Breast epithelium (tissue), 3 donors: ENCODE measurements at regions not wholly inside any gene's neighbourhood (a gene's known extent, or its start where the extent isn't known, plus 50 kb on each side); places are given as distances from the start of the nearest gene placed in this dataset.

Experiments used
- CTCF ChIP-seq, 3 donors: fragments of 450-650 bp; IDR thresholded peaks; one replicate each; pipeline ENCODE4 v1.5.1; 2016 to 2017; ENCODE audit warnings: antibody characterized with exemption in 3 of 3, mild to moderate bottlenecking in 3 of 3, moderate library complexity in 3 of 3
- POLR2A ChIP-seq: fragments of 450-650 bp; IDR thresholded peaks from one replicate; pipeline ENCODE4 v1.6.1; 2016; ENCODE audit warnings: antibody characterized with exemption, mild to moderate bottlenecking, moderate library complexity
- POLR2AphosphoS5 ChIP-seq, 3 donors: sonication (generic); formaldehyde crosslinking; IDR thresholded peaks; one replicate each; pipeline ENCODE4 v1.6.1; 2017; ENCODE audit warnings: antibody characterized with exemption in 3 of 3

- TF ChIP-seq CTCF (IDR thresholded peaks at IDR 0.05), result no peak
- TF ChIP-seq POLR2AphosphoS5 (IDR thresholded peaks at IDR 0.05), result no peak
- no peak for TF ChIP-seq POLR2A
These were observed 62.4 kb upstream of the RXFP1 start for GRCh38 chr4:158459085-158459820.
